Activated naive CD8-positive, alpha-beta T cell treated with anti-CD3 and anti-CD28 coated beads, Interleukin-2, amount 50 U/mL, for 24 hours (primary cell): ENCODE measurements at regions not wholly inside any gene's neighbourhood (a gene's known extent, or its start where the extent isn't known, plus 50 kb on each side); places are given as distances from the start of the nearest gene placed in this dataset.

ENCODE experiments used
- ATAC-seq: fragments of 150-1000 bp; cut with Tn5 transposase; one replicate; pipeline ENCODE4 v1.10.0; 2021
- DNase-seq: peaks from one replicate; pipeline ENCODE4 v3.0.0; 2021
- H3K27ac Mint-ChIP-seq: one replicate; pipeline ENCODE4 v1.8.0; 2021; ENCODE audit warnings: mild to moderate bottlenecking, mixed read lengths
- H3K27me3 Mint-ChIP-seq: one replicate; pipeline ENCODE4 v1.8.0; 2021; ENCODE audit warnings: mixed read lengths
- H3K36me3 Mint-ChIP-seq: one replicate; pipeline ENCODE4 v1.8.0; 2021; ENCODE audit warnings: low read depth, mixed read lengths
- H3K4me1 Mint-ChIP-seq: one replicate; pipeline ENCODE4 v1.8.0; 2021; ENCODE audit warnings: mixed read lengths
- H3K4me3 Mint-ChIP-seq: one replicate; pipeline ENCODE4 v1.8.0; 2021; ENCODE audit warnings: mild to moderate bottlenecking, moderate library complexity, mixed read lengths
- H3K9me3 Mint-ChIP-seq: one replicate; pipeline ENCODE4 v1.8.0; 2021; ENCODE audit warnings: mixed read lengths

GRCh38 chr11:82003024-82003423 lies 730.6 kb downstream of the FAM181B start:
- H3K4me1 Mint-ChIP-seq: peaks cover 19% of the 10 kb centered on the region
- no peaks in the 10 kb centered on the region for H3K9me3 Mint-ChIP-seq
- H3K27ac Mint-ChIP-seq: no peak overlapping the region
- H3K4me3 Mint-ChIP-seq: no peak overlapping the region
- H3K27me3 Mint-ChIP-seq: peaks cover 3% of the 10 kb centered on the region
- DNase-seq: no peak
- no peaks in the 10 kb centered on the region for H3K36me3 Mint-ChIP-seq
- ATAC-seq: no peak

- H3K9me3 Mint-ChIP-seq: no peaks in the 10 kb centered on the region
- H3K27ac Mint-ChIP-seq: no peak overlapping the region
- no peaks in the 10 kb centered on the region for H3K36me3 Mint-ChIP-seq
- ATAC-seq (no peak), DNase-seq (no peak)
- no peaks in the 10 kb centered on the region for H3K4me1 Mint-ChIP-seq
- H3K4me3 Mint-ChIP-seq: no peak overlapping the region
- no peaks in the 10 kb centered on the region for H3K27me3 Mint-ChIP-seq
These were observed 737.8 kb downstream of the FAM181B start for GRCh38 chr11:81995889-81996288.

- H3K4me3 Mint-ChIP-seq: no peak overlapping the region
- no peak overlapping the region for H3K27ac Mint-ChIP-seq
- ATAC-seq (no peak), DNase-seq (no peak)
- no peaks in the 10 kb centered on the region for H3K27me3 Mint-ChIP-seq
- H3K9me3 Mint-ChIP-seq: no peaks in the 10 kb centered on the region
- no peaks in the 10 kb centered on the region for H3K4me1 Mint-ChIP-seq
- H3K36me3 Mint-ChIP-seq: no peaks in the 10 kb centered on the region
These were observed 739.9 kb downstream of the FAM181B start for GRCh38 chr11:81993755-81994154.

- Mint-ChIP-seq H3K4me3 (no peak overlapping the region), H3K36me3 (no peaks in the 10 kb centered on the region), H3K9me3 (no peaks in the 10 kb centered on the region), H3K27ac (no peak overlapping the region), H3K4me1 (no peaks in the 10 kb centered on the region), H3K27me3 (no peaks in the 10 kb centered on the region)
- no peak for ATAC-seq
- no peak for DNase-seq
These were observed 742.8 kb downstream of the FAM181B start for GRCh38 chr11:81990659-81991443.

GRCh38 chr11:81989093-81989492 lies 744.6 kb downstream of the FAM181B start:
- Mint-ChIP-seq H3K27ac (no peak overlapping the region), H3K9me3 (peaks cover 15% of the 10 kb centered on the region), H3K4me1 (no peaks in the 10 kb centered on the region), H3K36me3 (peaks cover 2% of the 10 kb centered on the region), H3K27me3 (no peaks in the 10 kb centered on the region), H3K4me3 (no peak overlapping the region)
- no peak for ATAC-seq
- DNase-seq: no peak

GRCh38 chr11:81987829-81988472 lies 745.7 kb downstream of the FAM181B start:
- peaks cover 19% of the 10 kb centered on the region for H3K9me3 Mint-ChIP-seq
- H3K4me3 Mint-ChIP-seq: no peak overlapping the region
- no peak overlapping the region for H3K27ac Mint-ChIP-seq
- DNase-seq (no peak), ATAC-seq (no peak)
- peaks cover 2% of the 10 kb centered on the region for H3K36me3 Mint-ChIP-seq
- H3K4me1 Mint-ChIP-seq: no peaks in the 10 kb centered on the region
- H3K27me3 Mint-ChIP-seq: no peaks in the 10 kb centered on the region

- DNase-seq: no peak
- peak; percentile 46 for ATAC-seq
- Mint-ChIP-seq H3K27ac (no peak overlapping the region), H3K4me3 (no peak overlapping the region), H3K9me3 (peaks cover 19% of the 10 kb centered on the region), H3K36me3 (peaks cover 2% of the 10 kb centered on the region), H3K4me1 (no peaks in the 10 kb centered on the region), H3K27me3 (no peaks in the 10 kb centered on the region)
These were observed 747.0 kb downstream of the FAM181B start for GRCh38 chr11:81986556-81987161.

- ATAC-seq (no peak), DNase-seq (no peak)
- no peak overlapping the region for H3K27ac Mint-ChIP-seq
- H3K4me3 Mint-ChIP-seq: no peak overlapping the region
- H3K9me3 Mint-ChIP-seq: peaks cover 17% of the 10 kb centered on the region
- H3K36me3 Mint-ChIP-seq: no peaks in the 10 kb centered on the region
- no peaks in the 10 kb centered on the region for H3K4me1 Mint-ChIP-seq
- H3K27me3 Mint-ChIP-seq: no peaks in the 10 kb centered on the region
These were observed 754.2 kb downstream of the FAM181B start for GRCh38 chr11:81979448-81979847.

- Mint-ChIP-seq H3K27me3 (no peaks in the 10 kb centered on the region), H3K27ac (no peak overlapping the region), H3K36me3 (no peaks in the 10 kb centered on the region), H3K4me3 (no peak overlapping the region), H3K4me1 (no peaks in the 10 kb centered on the region), H3K9me3 (peaks cover 9% of the 10 kb centered on the region)
- DNase-seq: no peak
- no peak for ATAC-seq
These were observed 758.3 kb downstream of the FAM181B start for GRCh38 chr11:81975261-81975900.

GRCh38 chr11:81970886-81971285 lies 762.8 kb downstream of the FAM181B start:
- Mint-ChIP-seq H3K4me3 (no peak overlapping the region), H3K4me1 (no peaks in the 10 kb centered on the region), H3K27me3 (no peaks in the 10 kb centered on the region), H3K36me3 (no peaks in the 10 kb centered on the region), H3K27ac (no peak overlapping the region), H3K9me3 (no peaks in the 10 kb centered on the region)
- DNase-seq (no peak), ATAC-seq (no peak)

- H3K27ac Mint-ChIP-seq: no peak overlapping the region
- no peaks in the 10 kb centered on the region for H3K9me3 Mint-ChIP-seq
- DNase-seq: no peak
These were observed 766.4 kb downstream of the FAM181B start for GRCh38 chr11:81967242-81967641.

GRCh38 chr11:81966340-81966739 lies 767.3 kb downstream of the FAM181B start:
- Mint-ChIP-seq H3K4me1 (peaks cover 18% of the 10 kb centered on the region), H3K27ac (no peak overlapping the region), H3K4me3 (no peak overlapping the region), H3K36me3 (no peaks in the 10 kb centered on the region), H3K9me3 (no peaks in the 10 kb centered on the region), H3K27me3 (no peaks in the 10 kb centered on the region)
- ATAC-seq (no peak), DNase-seq (no peak)

More at GRCh38 chr11:81967242-81967641, 766.4 kb downstream of the FAM181B start:
- ATAC-seq: no peak
- no peaks in the 10 kb centered on the region for H3K36me3 Mint-ChIP-seq
- H3K27me3 Mint-ChIP-seq: no peaks in the 10 kb centered on the region
- H3K4me3 Mint-ChIP-seq: no peak overlapping the region
- peaks cover 16% of the 10 kb centered on the region for H3K4me1 Mint-ChIP-seq

GRCh38 chr11:81963018-81963417 lies 770.6 kb downstream of the FAM181B start:
- no peak overlapping the region for H3K4me3 Mint-ChIP-seq
- no peak for ATAC-seq
- no peaks in the 10 kb centered on the region for H3K9me3 Mint-ChIP-seq
- peaks cover 20% of the 10 kb centered on the region for H3K4me1 Mint-ChIP-seq
- no peak overlapping the region for H3K27ac Mint-ChIP-seq
- DNase-seq: no peak
- no peaks in the 10 kb centered on the region for H3K36me3 Mint-ChIP-seq
- no peaks in the 10 kb centered on the region for H3K27me3 Mint-ChIP-seq

GRCh38 chr11:81960443-81960842 lies 773.2 kb downstream of the FAM181B start:
- no peak overlapping the region for H3K27ac Mint-ChIP-seq
- no peaks in the 10 kb centered on the region for H3K36me3 Mint-ChIP-seq
- peaks cover 4% of the 10 kb centered on the region for H3K9me3 Mint-ChIP-seq
- DNase-seq (no peak), ATAC-seq (no peak)
- H3K4me3 Mint-ChIP-seq: no peak overlapping the region
- no peaks in the 10 kb centered on the region for H3K27me3 Mint-ChIP-seq
- peaks cover 20% of the 10 kb centered on the region for H3K4me1 Mint-ChIP-seq

- H3K27me3 Mint-ChIP-seq: no peaks in the 10 kb centered on the region
- DNase-seq: no peak
- peaks cover 4% of the 10 kb centered on the region for H3K9me3 Mint-ChIP-seq
- no peak overlapping the region for H3K27ac Mint-ChIP-seq
- H3K4me1 Mint-ChIP-seq: peaks cover 20% of the 10 kb centered on the region
- no peaks in the 10 kb centered on the region for H3K36me3 Mint-ChIP-seq
- no peak overlapping the region for H3K4me3 Mint-ChIP-seq
- no peak for ATAC-seq
These were observed 774.3 kb downstream of the FAM181B start for GRCh38 chr11:81959341-81959740.
